ENCODE measurements at regions not wholly inside any gene's neighbourhood (a gene's known extent, or its start where the extent isn't known, plus 50 kb on each side); places are given as distances from the start of the nearest gene placed in this dataset.

DNA sequence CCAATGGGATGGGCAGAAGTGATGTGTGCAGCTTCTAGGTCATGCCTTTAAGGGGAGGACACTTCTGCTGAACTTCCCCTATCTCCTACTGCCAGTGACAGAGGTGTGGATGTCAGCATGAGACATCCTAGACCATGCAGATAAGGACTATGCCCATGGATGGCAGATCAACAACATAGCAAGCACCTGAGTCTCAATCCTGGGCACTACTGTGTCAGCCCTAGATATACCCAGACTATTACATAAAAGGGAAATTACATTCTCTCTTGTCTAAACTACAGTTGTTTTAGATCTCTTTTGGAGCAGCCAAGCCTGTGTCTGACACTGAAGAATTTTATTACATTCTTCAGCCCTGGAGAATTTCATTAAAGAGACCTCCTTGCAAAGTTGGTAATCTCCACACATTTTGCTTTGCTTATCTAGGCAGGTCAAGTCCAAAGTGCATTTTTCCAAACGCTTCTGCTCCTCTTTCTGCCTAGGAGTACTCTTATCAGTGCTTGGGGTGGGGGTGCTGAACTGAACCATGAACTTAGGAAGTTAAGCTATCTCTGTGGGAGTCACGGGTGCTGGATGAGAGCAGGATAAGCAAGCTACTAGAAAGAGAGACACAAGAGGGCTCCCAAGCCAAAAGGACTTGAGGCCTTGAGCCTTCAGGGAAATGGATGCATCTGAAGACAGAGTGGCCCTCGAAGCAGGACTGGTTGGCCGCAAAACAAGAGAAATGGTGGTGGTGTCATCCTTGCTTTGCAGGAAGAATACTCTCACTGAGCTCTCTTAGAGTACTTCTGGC, 95.2 kb upstream of the SPRED2 start (continued):
- TF ChIP-seq, protein P1, sequence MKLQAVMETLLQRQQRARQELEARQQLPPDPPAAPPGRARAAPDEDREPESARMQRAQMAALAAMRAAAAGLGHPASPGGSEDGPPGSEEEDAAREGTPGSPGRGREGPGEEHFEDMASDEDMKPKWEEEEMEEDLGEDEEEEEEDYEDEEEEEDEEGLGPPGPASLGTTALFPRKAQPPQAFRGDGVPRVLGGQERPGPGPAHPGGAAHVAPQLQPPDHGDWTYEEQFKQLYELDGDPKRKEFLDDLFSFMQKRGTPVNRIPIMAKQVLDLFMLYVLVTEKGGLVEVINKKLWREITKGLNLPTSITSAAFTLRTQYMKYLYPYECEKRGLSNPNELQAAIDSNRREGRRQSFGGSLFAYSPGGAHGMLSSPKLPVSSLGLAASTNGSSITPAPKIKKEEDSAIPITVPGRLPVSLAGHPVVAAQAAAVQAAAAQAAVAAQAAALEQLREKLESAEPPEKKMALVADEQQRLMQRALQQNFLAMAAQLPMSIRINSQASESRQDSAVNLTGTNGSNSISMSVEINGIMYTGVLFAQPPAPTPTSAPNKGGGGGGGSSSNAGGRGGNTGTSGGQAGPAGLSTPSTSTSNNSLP (IDR thresholded peaks at IDR 0.05; ENCODE audit: low read depth, low read length): peak; percentile 31; the same call in 1 of the 2 replicates
- TF ChIP-seq, protein P2, sequence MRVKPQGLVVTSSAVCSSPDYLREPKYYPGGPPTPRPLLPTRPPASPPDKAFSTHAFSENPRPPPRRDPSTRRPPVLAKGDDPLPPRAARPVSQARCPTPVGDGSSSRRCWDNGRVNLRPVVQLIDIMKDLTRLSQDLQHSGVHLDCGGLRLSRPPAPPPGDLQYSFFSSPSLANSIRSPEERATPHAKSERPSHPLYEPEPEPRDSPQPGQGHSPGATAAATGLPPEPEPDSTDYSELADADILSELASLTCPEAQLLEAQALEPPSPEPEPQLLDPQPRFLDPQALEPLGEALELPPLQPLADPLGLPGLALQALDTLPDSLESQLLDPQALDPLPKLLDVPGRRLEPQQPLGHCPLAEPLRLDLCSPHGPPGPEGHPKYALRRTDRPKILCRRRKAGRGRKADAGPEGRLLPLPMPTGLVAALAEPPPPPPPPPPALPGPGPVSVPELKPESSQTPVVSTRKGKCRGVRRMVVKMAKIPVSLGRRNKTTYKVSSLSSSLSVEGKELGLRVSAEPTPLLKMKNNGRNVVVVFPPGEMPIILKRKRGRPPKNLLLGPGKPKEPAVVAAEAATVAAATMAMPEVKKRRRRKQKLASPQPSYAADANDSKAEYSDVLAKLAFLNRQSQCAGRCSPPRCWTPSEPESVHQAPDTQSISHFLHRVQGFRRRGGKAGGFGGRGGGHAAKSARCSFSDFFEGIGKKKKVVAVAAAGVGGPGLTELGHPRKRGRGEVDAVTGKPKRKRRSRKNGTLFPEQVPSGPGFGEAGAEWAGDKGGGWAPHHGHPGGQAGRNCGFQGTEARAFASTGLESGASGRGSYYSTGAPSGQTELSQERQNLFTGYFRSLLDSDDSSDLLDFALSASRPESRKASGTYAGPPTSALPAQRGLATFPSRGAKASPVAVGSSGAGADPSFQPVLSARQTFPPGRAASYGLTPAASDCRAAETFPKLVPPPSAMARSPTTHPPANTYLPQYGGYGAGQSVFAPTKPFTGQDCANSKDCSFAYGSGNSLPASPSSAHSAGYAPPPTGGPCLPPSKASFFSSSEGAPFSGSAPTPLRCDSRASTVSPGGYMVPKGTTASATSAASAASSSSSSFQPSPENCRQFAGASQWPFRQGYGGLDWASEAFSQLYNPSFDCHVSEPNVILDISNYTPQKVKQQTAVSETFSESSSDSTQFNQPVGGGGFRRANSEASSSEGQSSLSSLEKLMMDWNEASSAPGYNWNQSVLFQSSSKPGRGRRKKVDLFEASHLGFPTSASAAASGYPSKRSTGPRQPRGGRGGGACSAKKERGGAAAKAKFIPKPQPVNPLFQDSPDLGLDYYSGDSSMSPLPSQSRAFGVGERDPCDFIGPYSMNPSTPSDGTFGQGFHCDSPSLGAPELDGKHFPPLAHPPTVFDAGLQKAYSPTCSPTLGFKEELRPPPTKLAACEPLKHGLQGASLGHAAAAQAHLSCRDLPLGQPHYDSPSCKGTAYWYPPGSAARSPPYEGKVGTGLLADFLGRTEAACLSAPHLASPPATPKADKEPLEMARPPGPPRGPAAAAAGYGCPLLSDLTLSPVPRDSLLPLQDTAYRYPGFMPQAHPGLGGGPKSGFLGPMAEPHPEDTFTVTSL (CRISPR knock-in tag; IDR thresholded peaks at IDR 0.05; ENCODE audit: borderline replicate concordance): peak; percentile 93
- 0 out of 2 replicates have a peak, but pooled peaks have one; percentile 50 for TF ChIP-seq ZNF350 (CRISPR knock-in tag; IDR thresholded peaks at IDR 0.05; ENCODE audit: borderline replicate concordance, low read depth)
- TF ChIP-seq ZBTB20 (CRISPR knock-in tag; IDR thresholded peaks at IDR 0.05; ENCODE audit: borderline replicate concordance, low read depth): no peak
- no peak for TF ChIP-seq FOXP1 (IDR thresholded peaks at IDR 0.05)
- TF ChIP-seq FOXP1 (CRISPR knock-in tag; IDR thresholded peaks at IDR 0.05): 0 out of 2 replicates have a peak, but pooled peaks have one; percentile 49
- peak; percentile 52; the same call in 1 of the 2 replicates for TF ChIP-seq ZNF124 (CRISPR knock-in tag; IDR thresholded peaks at IDR 0.05)
- no peak; the same call in 1 of the 2 replicates for TF ChIP-seq ZNF674 (CRISPR knock-in tag; IDR thresholded peaks at IDR 0.05; ENCODE audit: low read depth)
- TF ChIP-seq HOXA3 (CRISPR knock-in tag; IDR thresholded peaks at IDR 0.05): peak; percentile 68; the same call in 1 of the 2 replicates
- peak; percentile 65; the same call in 1 of the 2 replicates for TF ChIP-seq ZNF746 (CRISPR knock-in tag; IDR thresholded peaks at IDR 0.05)
- TF ChIP-seq, protein P3, sequence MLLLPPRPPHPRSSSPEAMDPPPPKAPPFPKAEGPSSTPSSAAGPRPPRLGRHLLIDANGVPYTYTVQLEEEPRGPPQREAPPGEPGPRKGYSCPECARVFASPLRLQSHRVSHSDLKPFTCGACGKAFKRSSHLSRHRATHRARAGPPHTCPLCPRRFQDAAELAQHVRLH (CRISPR knock-in tag; IDR thresholded peaks at IDR 0.05; ENCODE audit: borderline replicate concordance, low read depth): peak; percentile 65; the same call in 1 of the 2 replicates
- TF ChIP-seq NR2F6 (IDR thresholded peaks at IDR 0.05): peak; percentile 58
- TF ChIP-seq NR2F6 (CRISPR knock-in tag; IDR thresholded peaks at IDR 0.05): peak; percentile 69
- TF ChIP-seq CAMTA2 (CRISPR knock-in tag; IDR thresholded peaks at IDR 0.05; ENCODE audit: borderline replicate concordance): no peak
- TF ChIP-seq ZNF343 (CRISPR knock-in tag; IDR thresholded peaks at IDR 0.05): peak; percentile 77; the same call in 1 of the 2 replicates
- peak; percentile 64; the same call in 1 of the 2 replicates for TF ChIP-seq MEIS1 (CRISPR knock-in tag; IDR thresholded peaks at IDR 0.05; ENCODE audit: borderline replicate concordance)
- TF ChIP-seq HNF4A (CRISPR knock-in tag; IDR thresholded peaks at IDR 0.05): peak; percentile 99
- TF ChIP-seq, protein P4, sequence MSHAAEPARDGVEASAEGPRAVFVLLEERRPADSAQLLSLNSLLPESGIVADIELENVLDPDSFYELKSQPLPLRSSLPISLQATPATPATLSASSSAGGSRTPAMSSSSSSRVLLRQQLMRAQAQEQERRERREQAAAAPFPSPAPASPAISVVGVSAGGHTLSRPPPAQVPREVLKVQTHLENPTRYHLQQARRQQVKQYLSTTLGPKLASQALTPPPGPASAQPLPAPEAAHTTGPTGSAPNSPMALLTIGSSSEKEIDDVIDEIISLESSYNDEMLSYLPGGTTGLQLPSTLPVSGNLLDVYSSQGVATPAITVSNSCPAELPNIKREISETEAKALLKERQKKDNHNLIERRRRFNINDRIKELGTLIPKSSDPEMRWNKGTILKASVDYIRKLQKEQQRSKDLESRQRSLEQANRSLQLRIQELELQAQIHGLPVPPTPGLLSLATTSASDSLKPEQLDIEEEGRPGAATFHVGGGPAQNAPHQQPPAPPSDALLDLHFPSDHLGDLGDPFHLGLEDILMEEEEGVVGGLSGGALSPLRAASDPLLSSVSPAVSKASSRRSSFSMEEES (CRISPR knock-in tag; IDR thresholded peaks at IDR 0.05): peak; percentile 89
- peak; percentile 35; the same call in 1 of the 2 replicates for TF ChIP-seq SPEN (CRISPR knock-in tag; IDR thresholded peaks at IDR 0.05; ENCODE audit: low read depth)
- TF ChIP-seq ZBTB21 (CRISPR knock-in tag; IDR thresholded peaks at IDR 0.05): 0 out of 2 replicates have a peak, but pooled peaks have one; percentile 8
- TF ChIP-seq XBP1 (CRISPR knock-in tag; IDR thresholded peaks at IDR 0.05): no peak
